ENCODE measurements at regions not wholly inside any gene's neighbourhood (a gene's known extent, or its start where the extent isn't known, plus 50 kb on each side); places are given as distances from the start of the nearest gene placed in this dataset.

GRCh38 chr14:85218982-85219381 lies 311.0 kb upstream of the FLRT2 start:
- H3K27me3 Mint-ChIP-seq (ENCODE audit: unreplicated experiment) = no peaks in the 10 kb centered on the region
- no peak for DNase-seq (ENCODE audit: extremely low spot score, unreplicated experiment)
- no peaks in the 10 kb centered on the region for H3K36me3 Mint-ChIP-seq (ENCODE audit: unreplicated experiment)
- peaks cover 3% of the 10 kb centered on the region for H3K9me3 Mint-ChIP-seq (ENCODE audit: unreplicated experiment)
- peaks cover 15% of the 10 kb centered on the region for H3K4me1 Mint-ChIP-seq (ENCODE audit: unreplicated experiment)
- H3K4me3 Mint-ChIP-seq (ENCODE audit: unreplicated experiment) = no peak overlapping the region
- no peak for TF ChIP-seq CTCF (IDR thresholded peaks at IDR 0.05)
- no peak overlapping the region for H3K27ac Mint-ChIP-seq (ENCODE audit: unreplicated experiment)

- H3K27ac Mint-ChIP-seq (ENCODE audit: unreplicated experiment) = no peak overlapping the region
- no peak overlapping the region for H3K4me3 Mint-ChIP-seq (ENCODE audit: unreplicated experiment)
- peaks cover 12% of the 10 kb centered on the region for H3K4me1 Mint-ChIP-seq (ENCODE audit: unreplicated experiment)
- peaks cover 7% of the 10 kb centered on the region for H3K9me3 Mint-ChIP-seq (ENCODE audit: unreplicated experiment)
- TF ChIP-seq CTCF (IDR thresholded peaks at IDR 0.05) = no peak
- no peak for DNase-seq (ENCODE audit: extremely low spot score, unreplicated experiment)
- no peaks in the 10 kb centered on the region for H3K27me3 Mint-ChIP-seq (ENCODE audit: unreplicated experiment)
- no peaks in the 10 kb centered on the region for H3K36me3 Mint-ChIP-seq (ENCODE audit: unreplicated experiment)
Measured at GRCh38 chr14:85221832-85222231, 308.1 kb upstream of the FLRT2 start.

GRCh38 chr14:85222341-85222740 lies 307.6 kb upstream of the FLRT2 start:
- H3K4me1 Mint-ChIP-seq (ENCODE audit: unreplicated experiment) = peaks cover 7% of the 10 kb centered on the region
- no peak for DNase-seq (ENCODE audit: extremely low spot score, unreplicated experiment)
- TF ChIP-seq CTCF (IDR thresholded peaks at IDR 0.05) = no peak
- no peak overlapping the region for H3K4me3 Mint-ChIP-seq (ENCODE audit: unreplicated experiment)
- H3K36me3 Mint-ChIP-seq (ENCODE audit: unreplicated experiment) = no peaks in the 10 kb centered on the region
- H3K27me3 Mint-ChIP-seq (ENCODE audit: unreplicated experiment) = no peaks in the 10 kb centered on the region
- H3K9me3 Mint-ChIP-seq (ENCODE audit: unreplicated experiment) = peaks cover 7% of the 10 kb centered on the region
- H3K27ac Mint-ChIP-seq (ENCODE audit: unreplicated experiment) = no peak overlapping the region

- no peak overlapping the region for H3K4me3 Mint-ChIP-seq (ENCODE audit: unreplicated experiment)
- H3K4me1 Mint-ChIP-seq (ENCODE audit: unreplicated experiment) = no peaks in the 10 kb centered on the region
- no peak for TF ChIP-seq CTCF (IDR thresholded peaks at IDR 0.05)
- DNase-seq (ENCODE audit: extremely low spot score, unreplicated experiment) = no peak
- peaks cover 5% of the 10 kb centered on the region for H3K9me3 Mint-ChIP-seq (ENCODE audit: unreplicated experiment)
- no peak overlapping the region for H3K27ac Mint-ChIP-seq (ENCODE audit: unreplicated experiment)
- no peaks in the 10 kb centered on the region for H3K36me3 Mint-ChIP-seq (ENCODE audit: unreplicated experiment)
- no peaks in the 10 kb centered on the region for H3K27me3 Mint-ChIP-seq (ENCODE audit: unreplicated experiment)
Measured at GRCh38 chr14:85223667-85224066, 306.3 kb upstream of the FLRT2 start.

- Mint-ChIP-seq H3K27ac (ENCODE audit: unreplicated experiment) (no peak overlapping the region), H3K4me1 (ENCODE audit: unreplicated experiment) (no peaks in the 10 kb centered on the region), H3K4me3 (ENCODE audit: unreplicated experiment) (no peak overlapping the region), H3K27me3 (ENCODE audit: unreplicated experiment) (no peaks in the 10 kb centered on the region), H3K36me3 (ENCODE audit: unreplicated experiment) (no peaks in the 10 kb centered on the region), H3K9me3 (ENCODE audit: unreplicated experiment) (peaks cover 4% of the 10 kb centered on the region)
- DNase-seq (ENCODE audit: extremely low spot score, unreplicated experiment) = no peak
- no peak for TF ChIP-seq CTCF (IDR thresholded peaks at IDR 0.05)
Measured at GRCh38 chr14:85224241-85224640, 305.7 kb upstream of the FLRT2 start.

All from osteocyte (in vitro differentiated cells).